BLaER1 treated with 17β-estradiol and CSF1 and Interleukin-3, amounts not matched to agents 10 nM and 100 nM (cell line): ENCODE measurements at regions not wholly inside any gene's neighbourhood (a gene's known extent, or its start where the extent isn't known, plus 50 kb on each side); places are given as distances from the start of the nearest gene placed in this dataset.
A peak's percentile ranks its signal among the peaks of the same experiment; 100 is the strongest.

Experiments used
- H3K27ac ChIP-seq, 11 experiments: shearing (Covaris generic); formaldehyde crosslinking; 2 replicates each; pipeline ENCODE4 v1.8.1; 2022
- H3K27me3 ChIP-seq, 11 experiments: shearing (Covaris generic); formaldehyde crosslinking; 2 replicates each; pipeline ENCODE4 v1.8.1; 2022
- H3K36me3 ChIP-seq, 11 experiments: shearing (Covaris generic); formaldehyde crosslinking; 2 replicates each; pipeline ENCODE4 v1.8.1; 2022
- H3K4me1 ChIP-seq, 10 experiments: shearing (Covaris generic); formaldehyde crosslinking; 2 replicates each; pipeline ENCODE4 v1.8.1; 2022
- H3K4me2 ChIP-seq, 11 experiments: shearing (Covaris generic); formaldehyde crosslinking; 2 replicates each; pipeline ENCODE4 v1.8.1; 2022
- H3K4me3 ChIP-seq, 10 experiments: shearing (Covaris generic); formaldehyde crosslinking; 2 replicates each; pipeline ENCODE4 v1.8.1; 2022
- H3K9ac ChIP-seq, 11 experiments: shearing (Covaris generic); formaldehyde crosslinking; 2 replicates each; pipeline ENCODE4 v1.8.1; 2022
- H3K9me3 ChIP-seq, 11 experiments: shearing (Covaris generic); formaldehyde crosslinking; replicated peaks in 1 of 11; 2 replicates each; pipeline ENCODE4 v1.8.1; 2022
- H4K20me1 ChIP-seq, 11 experiments: shearing (Covaris generic); formaldehyde crosslinking; 2 replicates each; pipeline ENCODE4 v1.8.1; 2022
- Cebpa-rat ChIP-seq, 11 experiments: shearing (Covaris generic); IDR thresholded peaks; 2 replicates each; pipeline ENCODE4 v1.8.1; 2022

GRCh38 chr9:90088856-90089255 lies 484.0 kb downstream of the GADD45G start:
- H4K20me1 ChIP-seq = no peaks in the 10 kb centered on the region
- no peak overlapping the region for H3K4me3 ChIP-seq
- no peak overlapping the region for H3K27ac ChIP-seq
- no peaks in the 10 kb centered on the region for H3K27me3 ChIP-seq
- H3K4me2 ChIP-seq = peak overlapping the region in 4 of 11 experiments; percentile 5 to 18 (median 14); a peak in 4 of 22 replicates
- H3K9me3 ChIP-seq = no peaks in the 10 kb centered on the region
- peaks cover 12 to 29% (median 17%) of the 10 kb centered on the region in 10 experiments for H3K4me1 ChIP-seq
- no peaks in the 10 kb centered on the region for H3K36me3 ChIP-seq
- H3K9ac ChIP-seq = no peak overlapping the region
- TF ChIP-seq Cebpa-rat (IDR thresholded peaks at IDR 0.05) = no peak

DNA sequence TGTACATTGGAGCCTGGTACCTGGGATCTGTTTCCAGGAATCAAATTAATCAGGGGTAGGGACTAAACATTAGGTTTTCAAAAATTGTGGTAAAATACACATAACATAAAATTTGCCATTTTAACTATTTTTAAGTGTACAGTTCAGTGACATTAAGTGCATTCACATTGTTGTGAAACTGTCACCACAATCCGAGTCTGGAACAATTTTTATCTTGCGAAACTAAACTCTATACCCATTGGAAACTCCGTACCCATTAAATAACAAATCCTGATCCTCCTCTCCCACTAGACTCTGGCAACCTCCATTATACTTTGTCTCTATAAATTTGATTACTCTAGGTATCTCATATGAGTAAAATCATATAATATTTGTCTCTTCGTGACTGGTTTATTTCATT lies 486.2 kb downstream of the GADD45G start:
- no peak for TF ChIP-seq Cebpa-rat (IDR thresholded peaks at IDR 0.05)
- Histone ChIP-seq H3K4me2 (no peak overlapping the region), H4K20me1 (0 out of 22 replicates have a peak, but pooled peaks cover 0 to 1% (median 0%) of the 10 kb centered on the region in 11 experiments), H3K9ac (no peak overlapping the region), H3K36me3 (no peaks in the 10 kb centered on the region), H3K27me3 (no peaks in the 10 kb centered on the region), H3K4me3 (no peak overlapping the region), H3K9me3 (no peaks in the 10 kb centered on the region), H3K4me1 (peaks cover 12 to 24% (median 16%) of the 10 kb centered on the region in 10 experiments), H3K27ac (no peak overlapping the region)

- Histone ChIP-seq H3K27ac (no peak overlapping the region), H4K20me1 (peaks cover 0 to 8% (median 0%) of the 10 kb centered on the region in 11 experiments; a peak in 1 of 22 replicates), H3K27me3 (no peaks in the 10 kb centered on the region), H3K9me3 (no peaks in the 10 kb centered on the region), H3K4me1 (peaks cover 7 to 18% (median 13%) of the 10 kb centered on the region in 10 experiments; a peak in 19 of 20 replicates), H3K9ac (no peak overlapping the region), H3K4me3 (no peak overlapping the region), H3K4me2 (peak overlapping the region in 9 of 11 experiments; percentile 41 to 77 (median 64); a peak in 18 of 22 replicates), H3K36me3 (no peaks in the 10 kb centered on the region)
- TF ChIP-seq Cebpa-rat (IDR thresholded peaks at IDR 0.05) = no peak
These were observed 487.7 kb downstream of the GADD45G start for GRCh38 chr9:90092508-90092907.

GRCh38 chr9:90095682-90096081 lies 490.9 kb downstream of the GADD45G start:
- no peak for TF ChIP-seq Cebpa-rat (IDR thresholded peaks at IDR 0.05)
- Histone ChIP-seq H3K4me3 (no peak overlapping the region), H3K27ac (no peak overlapping the region), H3K9ac (no peak overlapping the region), H4K20me1 (peaks cover 0 to 9% (median 0%) of the 10 kb centered on the region in 11 experiments; a peak in 1 of 22 replicates), H3K4me1 (peaks cover 0 to 19% (median 12%) of the 10 kb centered on the region in 10 experiments; a peak in 16 of 20 replicates), H3K36me3 (no peaks in the 10 kb centered on the region), H3K4me2 (no peak overlapping the region), H3K27me3 (no peaks in the 10 kb centered on the region), H3K9me3 (no peaks in the 10 kb centered on the region)

DNA sequence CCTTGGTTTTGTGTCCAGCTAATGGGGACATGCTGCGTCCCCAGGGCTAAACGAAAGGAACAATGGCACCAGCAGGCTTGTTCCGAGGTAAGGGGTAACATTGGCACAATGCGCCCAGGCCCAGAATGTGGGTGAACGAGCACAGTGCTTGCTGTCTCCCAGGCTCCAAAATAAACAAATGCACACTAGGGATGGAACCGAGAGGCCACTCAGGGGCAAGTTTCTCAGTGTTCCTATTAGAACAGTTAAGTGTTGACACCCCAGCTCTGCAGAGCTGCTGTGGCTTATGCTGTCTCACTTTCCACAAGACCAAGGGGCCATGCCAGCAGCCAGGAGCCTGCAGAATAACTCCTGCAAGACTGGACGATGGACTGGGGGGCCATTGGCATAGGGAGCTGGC lies 492.4 kb downstream of the GADD45G start:
- H3K4me3 ChIP-seq = no peak overlapping the region
- no peaks in the 10 kb centered on the region for H3K27me3 ChIP-seq
- H3K4me1 ChIP-seq = peaks cover 0 to 16% (median 9%) of the 10 kb centered on the region in 10 experiments; a peak in 16 of 20 replicates
- no peak overlapping the region for H3K9ac ChIP-seq
- H3K9me3 ChIP-seq = no peaks in the 10 kb centered on the region
- H3K36me3 ChIP-seq = no peaks in the 10 kb centered on the region
- H4K20me1 ChIP-seq = peaks cover 0 to 9% (median 0%) of the 10 kb centered on the region in 11 experiments; a peak in 1 of 22 replicates
- H3K27ac ChIP-seq = no peak overlapping the region
- H3K4me2 ChIP-seq = no peak overlapping the region
- TF ChIP-seq Cebpa-rat (IDR thresholded peaks at IDR 0.05) = no peak

- no peak for TF ChIP-seq Cebpa-rat (IDR thresholded peaks at IDR 0.05)
- Histone ChIP-seq H3K9me3 (no peaks in the 10 kb centered on the region), H3K9ac (no peak overlapping the region), H3K27ac (no peak overlapping the region), H3K36me3 (no peaks in the 10 kb centered on the region), H4K20me1 (peaks cover 0 to 9% (median 0%) of the 10 kb centered on the region in 11 experiments; a peak in 1 of 22 replicates), H3K4me1 (peaks cover 0 to 7% (median 0%) of the 10 kb centered on the region in 10 experiments; a peak in 2 of 20 replicates), H3K4me3 (no peak overlapping the region), H3K4me2 (no peak overlapping the region), H3K27me3 (no peaks in the 10 kb centered on the region)
These were observed 493.6 kb downstream of the GADD45G start for GRCh38 chr9:90098408-90098807.

GRCh38 chr9:90099262-90099963 lies 494.6 kb downstream of the GADD45G start:
- Histone ChIP-seq H3K27me3 (no peaks in the 10 kb centered on the region), H3K27ac (no peak overlapping the region), H3K4me2 (no peak overlapping the region), H3K36me3 (no peaks in the 10 kb centered on the region), H3K4me3 (no peak overlapping the region), H3K9me3 (no peaks in the 10 kb centered on the region), H3K4me1 (peaks cover 0 to 7% (median 0%) of the 10 kb centered on the region in 10 experiments; a peak in 3 of 20 replicates), H4K20me1 (peaks cover 0 to 9% (median 0%) of the 10 kb centered on the region in 11 experiments; a peak in 1 of 22 replicates), H3K9ac (no peak overlapping the region)
- no peak for TF ChIP-seq Cebpa-rat (IDR thresholded peaks at IDR 0.05)

- H3K36me3 ChIP-seq = no peaks in the 10 kb centered on the region
- no peak overlapping the region for H3K4me2 ChIP-seq
- no peaks in the 10 kb centered on the region for H3K27me3 ChIP-seq
- H3K9me3 ChIP-seq = no peaks in the 10 kb centered on the region
- H4K20me1 ChIP-seq = peaks cover 0 to 9% (median 0%) of the 10 kb centered on the region in 11 experiments; a peak in 1 of 22 replicates
- no peak overlapping the region for H3K27ac ChIP-seq
- H3K4me3 ChIP-seq = no peak overlapping the region
- TF ChIP-seq Cebpa-rat (IDR thresholded peaks at IDR 0.05) = no peak
- no peak overlapping the region for H3K9ac ChIP-seq
- peaks cover 0 to 7% (median 0%) of the 10 kb centered on the region in 10 experiments; a peak in 3 of 20 replicates for H3K4me1 ChIP-seq
These were observed 495.2 kb downstream of the GADD45G start for GRCh38 chr9:90100014-90100413.

DNA sequence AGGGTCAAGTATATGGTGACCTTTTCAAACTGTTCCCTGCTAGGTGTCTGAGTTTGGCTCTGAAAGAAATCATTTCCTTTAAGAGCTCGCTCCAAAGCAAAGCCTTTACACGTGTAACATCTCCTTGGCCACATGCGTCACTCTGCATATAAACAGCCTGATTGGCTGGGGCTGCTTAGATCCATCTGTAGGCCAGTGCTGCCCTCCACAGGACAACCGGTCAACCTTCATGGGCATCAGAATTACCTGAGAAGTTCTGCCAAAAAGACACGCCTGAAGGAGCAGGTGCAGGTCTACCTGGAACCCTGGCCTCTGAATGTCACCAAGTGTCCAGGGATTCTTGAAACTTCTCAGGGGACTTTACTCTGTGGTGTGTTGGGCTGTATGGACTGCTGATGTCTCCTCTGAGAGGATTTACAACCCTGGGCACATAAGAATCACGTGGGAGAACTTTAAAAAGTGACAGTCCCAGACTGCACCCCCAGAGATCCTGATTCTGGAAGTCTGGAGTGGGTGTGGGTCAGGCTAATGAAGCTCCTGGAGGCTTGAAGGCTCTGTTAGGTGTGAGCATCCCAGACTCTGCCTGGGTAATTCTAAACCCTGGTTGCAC lies 497.6 kb downstream of the GADD45G start:
- H3K4me3 ChIP-seq = no peak overlapping the region
- H3K4me2 ChIP-seq = peak overlapping the region in 1 of 11 experiments; percentile 29; a peak in 1 of 22 replicates
- no peak overlapping the region for H3K9ac ChIP-seq
- H3K27ac ChIP-seq = no peak overlapping the region
- H3K4me1 ChIP-seq = peaks cover 0 to 7% (median 0%) of the 10 kb centered on the region in 10 experiments; a peak in 7 of 20 replicates
- no peak for TF ChIP-seq Cebpa-rat (IDR thresholded peaks at IDR 0.05)
- H4K20me1 ChIP-seq = peaks cover 0 to 4% (median 0%) of the 10 kb centered on the region in 11 experiments; a peak in 1 of 22 replicates
- H3K9me3 ChIP-seq = no peaks in the 10 kb centered on the region
- H3K36me3 ChIP-seq = no peaks in the 10 kb centered on the region
- H3K27me3 ChIP-seq = no peaks in the 10 kb centered on the region
